ENCODE measurements at regions not wholly inside any gene's neighbourhood (a gene's known extent, or its start where the extent isn't known, plus 50 kb on each side); places are given as distances from the start of the nearest gene placed in this dataset.
A peak's percentile ranks its signal among the peaks of the same experiment; 100 is the strongest.
"Not testable (repeated sequence)": the region's sequence is repeated elsewhere in the genome, so short reads cannot be mapped to it uniquely, and the experiment has no call there.

DNA sequence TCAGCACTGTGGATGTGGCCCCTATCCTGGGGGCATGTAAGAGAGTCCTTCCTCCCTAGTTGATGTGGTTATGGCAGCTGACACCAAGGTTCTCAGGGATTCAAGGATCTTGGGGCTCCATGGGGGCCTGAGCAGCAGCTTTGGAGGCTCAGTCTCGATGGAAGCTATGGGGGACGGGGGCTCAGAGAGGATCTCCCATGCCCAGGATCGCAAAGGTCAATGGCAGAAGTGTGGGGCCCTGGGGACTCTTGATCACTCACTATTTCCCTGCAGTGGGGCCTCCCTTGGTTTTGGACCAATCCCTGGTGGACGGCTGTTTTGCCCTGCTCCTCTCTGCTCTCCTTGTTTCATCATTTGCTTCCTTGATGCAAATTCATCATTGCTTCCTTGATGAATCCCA lies 885.9 kb downstream of the CDH8 start:
- DNase-seq, result no peak

GRCh38 chr16:61149709-61150108 lies 886.5 kb downstream of the CDH8 start:
- no peak for DNase-seq

DNA sequence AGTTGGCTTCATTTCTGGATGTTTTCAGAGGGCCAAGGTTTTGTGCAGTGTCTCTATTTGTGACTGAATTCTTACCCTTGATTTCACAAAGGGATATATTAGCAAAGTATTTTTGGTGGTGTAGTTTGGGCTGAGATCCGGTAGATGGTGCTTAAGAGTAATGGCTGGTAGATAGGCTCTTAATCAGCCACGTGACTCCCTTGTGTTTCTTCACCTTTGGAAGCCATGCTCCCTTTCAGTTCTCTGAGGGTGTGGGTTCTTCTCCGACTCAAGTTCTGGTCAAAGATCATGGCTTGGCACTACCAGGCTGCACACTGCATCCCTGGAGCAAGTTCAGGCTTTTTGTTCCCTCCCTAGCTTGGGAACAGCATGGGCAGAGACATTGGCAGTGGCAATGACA lies 887.3 kb downstream of the CDH8 start:
- DNase-seq, result no peak

GRCh38 chr16:61146429-61146828 lies 889.8 kb downstream of the CDH8 start:
- DNase-seq, result peak; percentile 15

- DNase-seq, result no peak
Measured at GRCh38 chr16:61131447-61131846, 904.8 kb downstream of the CDH8 start.

DNA sequence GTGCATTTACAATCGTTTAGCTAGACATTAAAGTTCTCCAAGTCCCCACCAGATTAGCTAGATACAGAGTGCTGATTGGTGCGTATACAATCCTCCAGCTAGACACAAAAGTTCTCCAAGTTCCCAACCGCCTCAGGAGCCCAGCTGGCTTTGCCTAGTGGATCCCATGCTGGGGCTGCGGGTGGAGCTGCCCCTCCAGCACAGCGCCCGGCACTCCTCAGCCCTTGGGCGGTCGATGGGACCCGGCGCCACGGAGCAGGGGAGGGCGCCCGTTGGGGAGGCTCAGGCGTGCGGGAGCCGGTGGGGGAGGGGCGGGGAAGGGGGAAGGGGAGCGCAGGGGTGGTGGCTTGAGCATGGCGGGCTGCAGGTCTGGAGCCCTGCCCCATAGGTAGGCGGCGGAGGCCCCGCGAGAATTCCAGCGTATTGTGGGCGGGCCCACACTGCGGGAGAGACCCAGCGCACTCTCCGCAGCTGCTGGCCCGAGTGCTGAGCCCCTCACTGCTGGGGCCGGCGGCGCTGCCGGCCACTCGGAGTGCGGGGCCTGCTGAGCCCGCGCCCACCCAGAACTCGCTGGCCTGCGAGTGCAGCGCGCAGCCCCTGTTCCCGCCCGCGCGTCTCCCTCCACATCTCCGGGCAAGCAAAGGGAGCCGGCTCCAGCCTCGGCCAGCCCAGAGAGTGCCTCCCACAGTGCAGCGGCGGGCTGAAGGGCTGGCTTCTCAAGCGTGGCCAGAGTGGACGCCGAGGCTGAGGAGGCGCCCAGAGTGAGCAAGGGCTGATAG lies 907.5 kb downstream of the CDH8 start:
- DNase-seq, result no peak

GRCh38 chr16:61105544-61105943 lies 930.7 kb downstream of the CDH8 start:
- no peak for DNase-seq

GRCh38 chr16:61098505-61098904 lies 937.7 kb downstream of the CDH8 start:
- no peak for DNase-seq

GRCh38 chr16:61091300-61091699 lies 944.9 kb downstream of the CDH8 start:
- DNase-seq, result not testable (repeated sequence)

GRCh38 chr16:61083711-61084110 lies 952.5 kb downstream of the CDH8 start:
- no peak for DNase-seq

DNA sequence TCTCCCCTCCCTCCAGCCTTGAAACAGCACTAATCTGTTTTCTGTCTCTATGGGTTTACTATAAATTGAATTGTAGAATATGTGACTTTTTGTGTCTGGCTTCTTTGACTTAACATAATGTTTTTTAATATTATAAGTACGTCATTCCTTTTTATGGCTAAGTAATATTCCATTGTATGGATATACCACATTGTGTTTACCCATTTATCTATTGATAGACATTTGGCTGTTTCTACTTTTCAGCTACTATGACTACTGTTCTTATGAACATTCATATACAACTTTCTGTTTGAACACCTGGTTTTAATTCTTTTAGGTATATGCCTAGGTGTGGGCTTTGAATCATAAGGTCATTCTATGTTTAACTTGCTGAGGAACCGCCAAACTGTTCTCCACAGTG lies 961.9 kb downstream of the CDH8 start:
- DNase-seq, result no peak

GRCh38 chr16:61057635-61058034 lies 978.6 kb downstream of the CDH8 start:
- no peak for DNase-seq

- DNase-seq, result peak; percentile 30
Measured at GRCh38 chr16:61050547-61050946, 985.7 kb downstream of the CDH8 start.

GRCh38 chr16:61045931-61046330 lies 990.3 kb downstream of the CDH8 start:
- DNase-seq, result no peak

DNA sequence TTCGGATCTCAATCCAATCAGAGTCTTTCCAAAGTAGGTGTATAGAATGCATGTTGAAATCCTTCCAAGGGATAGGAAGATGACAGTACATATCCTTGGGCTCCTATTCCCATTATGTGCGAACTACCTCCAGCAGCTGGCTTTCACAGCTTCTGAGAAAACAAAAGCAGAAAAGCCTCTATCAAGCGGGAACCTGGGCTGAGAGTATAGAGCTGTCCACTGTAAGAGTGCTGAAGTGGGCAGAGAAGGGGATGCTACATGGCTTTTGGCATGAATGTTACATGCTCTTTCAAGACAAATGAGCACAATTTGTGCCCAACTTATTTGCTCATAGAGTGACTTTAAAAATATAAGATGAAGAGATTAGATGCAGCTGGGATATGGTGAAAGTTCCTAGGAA lies 993.5 kb downstream of the CDH8 start:
- no peak for DNase-seq

- no peak for DNase-seq
Measured at GRCh38 chr16:61030616-61031015, 1005.6 kb downstream of the CDH8 start.

- DNase-seq, result no peak
Measured at GRCh38 chr16:61024180-61024900, 1011.9 kb downstream of the CDH8 start.

DNA sequence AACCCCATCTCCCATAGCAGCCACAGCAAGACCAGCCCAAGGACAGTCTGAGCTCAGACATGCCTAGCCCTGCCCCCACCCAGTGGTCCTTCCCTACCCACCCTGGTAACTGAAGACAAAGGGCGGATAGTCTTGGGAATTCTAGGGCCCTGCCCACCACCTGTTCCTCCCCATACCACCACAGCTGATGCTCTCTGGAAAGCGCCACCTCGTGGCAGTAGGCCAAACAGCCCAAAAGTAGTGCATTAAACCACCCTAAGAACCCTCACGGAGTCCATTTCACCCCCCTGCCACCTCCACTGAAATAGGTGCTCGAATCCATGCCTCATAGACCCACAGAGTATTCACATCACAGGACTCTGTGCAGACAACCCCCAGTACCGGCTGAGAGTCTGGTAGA lies 1021.4 kb downstream of the CDH8 start:
- DNase-seq, result no peak

DNA sequence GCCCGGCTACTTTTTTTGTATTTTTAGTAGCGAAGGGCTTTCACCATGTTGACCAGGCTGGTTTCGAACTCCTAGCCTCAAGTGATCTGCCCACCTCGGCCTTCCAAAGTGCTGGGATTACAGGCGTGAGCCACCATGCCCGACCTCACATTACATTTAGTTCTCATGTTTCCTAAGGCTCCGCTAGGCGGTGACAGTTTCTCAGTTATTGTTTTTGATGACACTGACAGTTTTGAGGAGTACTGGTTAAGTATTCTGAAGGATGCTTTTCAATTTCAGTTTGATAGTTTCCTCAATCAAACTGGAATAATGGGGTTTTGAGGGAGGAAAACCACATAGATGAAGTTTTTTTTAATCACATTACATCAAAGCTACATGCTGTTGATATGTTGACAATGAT lies 1028.5 kb downstream of the CDH8 start:
- no peak for DNase-seq

DNA sequence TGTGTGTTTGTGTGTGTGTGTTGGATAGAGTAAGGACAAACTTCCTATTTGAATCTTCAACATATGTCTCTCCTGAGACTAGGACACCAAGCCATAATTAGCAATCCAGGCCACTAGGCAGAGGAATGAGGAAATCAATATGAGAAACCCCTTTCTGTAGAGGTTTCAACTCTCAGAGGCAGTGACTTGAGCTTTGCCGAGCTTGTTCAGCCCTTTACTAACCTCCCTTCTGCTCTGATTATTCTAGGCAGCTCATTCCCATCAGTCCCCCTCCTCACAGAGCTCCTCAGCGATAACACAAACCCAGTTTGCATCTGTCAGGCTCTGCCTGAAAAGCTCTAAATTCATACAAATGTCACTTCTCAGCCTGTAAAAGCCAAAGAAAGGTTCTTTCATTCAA lies 1030.3 kb downstream of the CDH8 start:
- no peak for DNase-seq

DNA sequence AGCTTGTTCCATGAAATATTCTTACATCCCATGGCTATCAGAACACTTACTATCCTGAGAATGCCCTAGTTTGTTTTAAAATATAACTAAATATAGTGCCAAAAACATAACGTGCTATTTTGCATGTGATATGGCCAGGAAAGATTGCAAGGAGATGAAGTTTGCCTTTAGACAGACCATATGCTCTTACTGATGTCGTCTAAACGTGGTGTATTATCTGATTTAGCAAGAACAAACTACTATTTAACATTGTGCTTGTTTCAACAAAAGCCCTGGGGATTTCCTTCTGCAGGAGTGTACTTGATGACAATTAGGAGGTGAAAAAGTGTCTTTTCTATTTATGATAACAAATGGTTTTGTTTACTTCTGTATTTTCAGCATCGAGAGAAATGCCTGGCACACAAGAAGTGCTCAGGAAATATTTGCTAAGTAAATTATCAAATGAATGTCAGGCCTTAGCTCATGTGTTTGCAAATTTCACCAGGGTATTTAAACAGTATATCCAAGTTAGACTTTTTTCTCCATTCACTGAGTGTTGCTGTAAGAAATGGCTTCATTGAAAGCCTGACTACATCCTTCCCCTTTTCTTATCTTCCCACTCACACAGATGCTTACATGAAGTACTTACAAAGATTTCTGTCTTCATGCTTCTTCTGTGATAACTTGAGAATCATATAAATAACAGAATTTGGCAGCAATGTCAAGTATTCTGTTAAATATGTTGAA lies 1033.6 kb downstream of the CDH8 start:
- peak; percentile 66 for DNase-seq

DNA sequence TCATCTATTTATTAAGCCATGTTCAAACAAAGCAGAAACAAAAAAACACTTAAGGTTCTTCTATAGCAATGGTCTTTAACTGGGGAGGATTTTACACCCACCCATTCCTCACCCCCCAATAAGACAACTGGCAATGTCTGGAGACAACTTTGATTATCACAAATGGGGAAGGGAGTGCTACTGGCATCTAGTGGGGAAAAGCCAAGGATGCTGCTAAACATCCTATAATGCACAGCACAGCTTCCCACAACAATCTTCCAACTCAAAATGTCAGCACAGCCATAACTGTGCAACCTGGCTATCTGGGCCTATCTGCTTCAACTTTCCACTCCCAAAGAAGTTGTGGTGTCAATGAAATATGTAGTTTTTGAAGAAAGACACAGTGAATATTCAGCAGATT lies 1044.4 kb downstream of the CDH8 start:
- DNase-seq, result no peak

- DNase-seq, result peak; percentile 57
Measured at GRCh38 chr16:60989592-60989991, 1046.6 kb downstream of the CDH8 start.

- DNase-seq, result no peak
Measured at GRCh38 chr16:60979119-60979518, 1057.1 kb downstream of the CDH8 start.
